Panc1 (cell line): ENCODE measurements at regions not wholly inside any gene's neighbourhood (a gene's known extent, or its start where the extent isn't known, plus 50 kb on each side); places are given as distances from the start of the nearest gene placed in this dataset.

Experiments used
- ATAC-seq: fragments of 200-7000 bp; cut with Tn5 transposase; 2 replicates; pipeline ENCODE4 v1.9.1; 2020; ENCODE audit warnings: mild to moderate bottlenecking, moderate library complexity
- BruUV-seq: library from RNA; stranded (reverse); fragments of 400-500 nt; replicated peaks from 2 replicates; lab custom pipeline; 2021; lab: Mats Ljungman, UMichigan
- CTCF ChIA-PET: fragments of 300-600 bp; sonication (Branson Sonifier 250); formaldehyde crosslinking; loops from one replicate; lab custom pipeline; 2022; ENCODE audit warnings: antibody characterized with exemption; lab: Charles Lee
- POLR2A ChIA-PET: fragments of 300-600 bp; sonication (Branson Sonifier 250); formaldehyde crosslinking; loops from one replicate; lab custom pipeline; 2022; ENCODE audit warnings: antibody characterized with exemption; lab: Charles Lee
- DNase-seq: peaks from one replicate; pipeline ENCODE4 v3.0.0-alpha.2; 2010; ENCODE audit warnings: low read depth, low spot score
- H3K27ac ChIP-seq: 2 replicates; pipeline ENCODE4 v1.5.1; 2011; ENCODE audit warnings: mild to moderate bottlenecking, low read length, inconsistent platforms
- H3K27me3 ChIP-seq: fragments of 200-500 bp; sonication (Bioruptor generic); 2 replicates; pipeline ENCODE4 v1.6.0; 2014; ENCODE audit warnings: low read length, inconsistent platforms; ENCODE audit not compliant: control insufficient read depth, insufficient read depth
- H3K36me3 ChIP-seq: fragments of 200-500 bp; sonication (Bioruptor generic); 2 replicates; pipeline ENCODE4 v1.5.1; 2014; ENCODE audit warnings: inconsistent platforms, mild to moderate bottlenecking, low read length, moderate library complexity; ENCODE audit not compliant: control insufficient read depth, insufficient read depth
- H3K4me1 ChIP-seq: 2 replicates; pipeline ENCODE4 v1.5.1; 2011; ENCODE audit warnings: inconsistent platforms, mild to moderate bottlenecking, low read length, moderate library complexity; ENCODE audit not compliant: control insufficient read depth, insufficient read depth
- H3K4me3 ChIP-seq, 2 experiments: 2 replicates each; pipeline ENCODE4 v1.5.1; 2011 to 2012; ENCODE audit warnings: low read depth in 2 of 2, low read length in 2 of 2, mild to moderate bottlenecking in 2 of 2, inconsistent platforms in 1 of 2, moderate library complexity in 1 of 2
- H3K9me3 ChIP-seq: fragments of 200-500 bp; sonication (Bioruptor generic); 2 replicates; pipeline ENCODE4 v1.5.1; 2014; ENCODE audit warnings: low read depth, mild to moderate bottlenecking, inconsistent platforms, low read length, moderate library complexity; ENCODE audit not compliant: control insufficient read depth, insufficient read depth
- POLR2AphosphoS5 ChIP-seq: IDR thresholded peaks from 2 replicates; pipeline ENCODE4 v1.6.1; 2012; ENCODE audit warnings: mild to moderate bottlenecking, low read depth, low read length, moderate library complexity
- SIN3A ChIP-seq: IDR thresholded peaks from 2 replicates; pipeline ENCODE4 v1.6.1; 2012; ENCODE audit warnings: low read depth, mild to moderate bottlenecking, low read length, moderate library complexity, borderline replicate concordance; ENCODE audit not compliant: insufficient read depth
- TCF7L2 ChIP-seq: IDR thresholded peaks from 2 replicates; pipeline ENCODE4 v1.6.1; 2011; ENCODE audit warnings: mild to moderate bottlenecking, low read depth, low read length, inconsistent platforms
- in situ Hi-C: cut with HindIII; loops from 2 replicates; pipeline ENCODE4 v1.10.0; 2016; ENCODE audit warnings: low sequenced_read_pairs, low pct_unique_long_range_greater_than_20kb
- intact Hi-C: fragments of 100-400 bp; cut with micrococcal nuclease; formaldehyde crosslinking; loops from one replicate; pipeline ENCODE4 v1.10.0; 2022; ENCODE audit not compliant: unreplicated experiment
- TF ChIP-seq, protein P1 (sequence below): fragments of 450-650 bp; IDR thresholded peaks from 2 replicates; pipeline ENCODE4 v1.5.1; 2017; ENCODE audit warnings: mild to moderate bottlenecking
- TF ChIP-seq, protein P2 (sequence below), 2 experiments: IDR thresholded peaks; 2 replicates each; pipeline ENCODE4 v1.6.1; 2011 to 2012; ENCODE audit warnings: low read depth in 2 of 2, control low read depth in 1 of 2, low read length in 1 of 2, mild to moderate bottlenecking in 1 of 2, moderate library complexity in 1 of 2; ENCODE audit not compliant: insufficient read depth in 1 of 2

DNA sequence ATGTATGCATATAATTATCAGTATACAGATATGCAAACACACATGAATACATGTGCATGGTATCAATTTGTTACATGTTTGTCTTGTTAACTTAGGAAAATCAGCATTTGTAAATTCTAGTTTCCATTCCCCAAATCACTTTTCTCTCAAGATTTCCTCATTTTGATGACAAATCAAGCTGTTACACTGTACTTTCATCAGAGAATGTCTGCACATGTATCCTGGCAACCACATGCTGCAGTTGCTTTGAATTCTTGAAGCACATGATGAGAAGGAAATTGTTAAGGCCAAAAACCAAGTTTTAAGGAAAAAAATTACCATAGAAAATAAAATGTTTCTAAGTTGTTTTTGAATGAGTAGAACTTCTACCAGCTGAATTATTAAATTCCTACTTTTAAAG, 1834.5 kb downstream of the EFNA5 start:
- intact Hi-C loops: no loop called here
- BruUV-seq: no TSS peak
- Histone ChIP-seq H3K4me3 (no peak overlapping the region), H3K36me3 (no peaks in the 10 kb centered on the region), H3K9me3 (no peaks in the 10 kb centered on the region), H3K27me3 (no peaks in the 10 kb centered on the region), H3K27ac (no peak overlapping the region), H3K4me1 (no peaks in the 10 kb centered on the region)
- no peak for DNase-seq
- in situ Hi-C loops: no loop called here
- CTCF ChIA-PET: no interaction called here
- TF ChIP-seq, protein P1, sequence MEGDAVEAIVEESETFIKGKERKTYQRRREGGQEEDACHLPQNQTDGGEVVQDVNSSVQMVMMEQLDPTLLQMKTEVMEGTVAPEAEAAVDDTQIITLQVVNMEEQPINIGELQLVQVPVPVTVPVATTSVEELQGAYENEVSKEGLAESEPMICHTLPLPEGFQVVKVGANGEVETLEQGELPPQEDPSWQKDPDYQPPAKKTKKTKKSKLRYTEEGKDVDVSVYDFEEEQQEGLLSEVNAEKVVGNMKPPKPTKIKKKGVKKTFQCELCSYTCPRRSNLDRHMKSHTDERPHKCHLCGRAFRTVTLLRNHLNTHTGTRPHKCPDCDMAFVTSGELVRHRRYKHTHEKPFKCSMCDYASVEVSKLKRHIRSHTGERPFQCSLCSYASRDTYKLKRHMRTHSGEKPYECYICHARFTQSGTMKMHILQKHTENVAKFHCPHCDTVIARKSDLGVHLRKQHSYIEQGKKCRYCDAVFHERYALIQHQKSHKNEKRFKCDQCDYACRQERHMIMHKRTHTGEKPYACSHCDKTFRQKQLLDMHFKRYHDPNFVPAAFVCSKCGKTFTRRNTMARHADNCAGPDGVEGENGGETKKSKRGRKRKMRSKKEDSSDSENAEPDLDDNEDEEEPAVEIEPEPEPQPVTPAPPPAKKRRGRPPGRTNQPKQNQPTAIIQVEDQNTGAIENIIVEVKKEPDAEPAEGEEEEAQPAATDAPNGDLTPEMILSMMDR: no peak
- TF ChIP-seq, protein P2, sequence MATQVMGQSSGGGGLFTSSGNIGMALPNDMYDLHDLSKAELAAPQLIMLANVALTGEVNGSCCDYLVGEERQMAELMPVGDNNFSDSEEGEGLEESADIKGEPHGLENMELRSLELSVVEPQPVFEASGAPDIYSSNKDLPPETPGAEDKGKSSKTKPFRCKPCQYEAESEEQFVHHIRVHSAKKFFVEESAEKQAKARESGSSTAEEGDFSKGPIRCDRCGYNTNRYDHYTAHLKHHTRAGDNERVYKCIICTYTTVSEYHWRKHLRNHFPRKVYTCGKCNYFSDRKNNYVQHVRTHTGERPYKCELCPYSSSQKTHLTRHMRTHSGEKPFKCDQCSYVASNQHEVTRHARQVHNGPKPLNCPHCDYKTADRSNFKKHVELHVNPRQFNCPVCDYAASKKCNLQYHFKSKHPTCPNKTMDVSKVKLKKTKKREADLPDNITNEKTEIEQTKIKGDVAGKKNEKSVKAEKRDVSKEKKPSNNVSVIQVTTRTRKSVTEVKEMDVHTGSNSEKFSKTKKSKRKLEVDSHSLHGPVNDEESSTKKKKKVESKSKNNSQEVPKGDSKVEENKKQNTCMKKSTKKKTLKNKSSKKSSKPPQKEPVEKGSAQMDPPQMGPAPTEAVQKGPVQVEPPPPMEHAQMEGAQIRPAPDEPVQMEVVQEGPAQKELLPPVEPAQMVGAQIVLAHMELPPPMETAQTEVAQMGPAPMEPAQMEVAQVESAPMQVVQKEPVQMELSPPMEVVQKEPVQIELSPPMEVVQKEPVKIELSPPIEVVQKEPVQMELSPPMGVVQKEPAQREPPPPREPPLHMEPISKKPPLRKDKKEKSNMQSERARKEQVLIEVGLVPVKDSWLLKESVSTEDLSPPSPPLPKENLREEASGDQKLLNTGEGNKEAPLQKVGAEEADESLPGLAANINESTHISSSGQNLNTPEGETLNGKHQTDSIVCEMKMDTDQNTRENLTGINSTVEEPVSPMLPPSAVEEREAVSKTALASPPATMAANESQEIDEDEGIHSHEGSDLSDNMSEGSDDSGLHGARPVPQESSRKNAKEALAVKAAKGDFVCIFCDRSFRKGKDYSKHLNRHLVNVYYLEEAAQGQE (IDR thresholded peaks at IDR 0.05; ENCODE audit: insufficient read depth in 1 of 2, low read depth in 2 of 2, low read length in 1 of 2): no peak
- no peak for TF ChIP-seq SIN3A
- no peak for TF ChIP-seq TCF7L2
- TF ChIP-seq POLR2AphosphoS5: no peak
- POLR2A ChIA-PET: no interaction called here
- ATAC-seq: no peak

DNA sequence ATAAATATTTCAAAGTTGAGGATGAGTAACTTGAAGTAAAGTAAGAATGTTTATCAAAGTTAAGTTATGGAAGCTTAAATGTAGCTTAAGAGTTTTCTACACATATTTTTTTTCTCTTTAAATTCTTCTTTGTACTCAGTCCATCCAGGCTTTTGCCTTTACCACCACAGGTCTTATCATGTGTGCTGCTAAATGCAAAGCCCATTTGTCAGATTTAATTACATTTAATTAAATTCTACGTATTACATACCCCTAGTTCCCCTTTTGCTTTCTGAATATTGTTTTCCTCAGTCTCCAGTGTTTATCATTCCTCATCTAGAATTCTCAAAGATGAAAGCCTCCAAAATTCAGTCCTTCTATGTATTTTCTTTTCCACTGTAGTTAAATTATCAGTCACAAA, 1841.9 kb downstream of the EFNA5 start:
- intact Hi-C loops (no loop called here), in situ Hi-C loops (no loop called here)
- H3K4me1 ChIP-seq: no peaks in the 10 kb centered on the region
- H3K36me3 ChIP-seq: no peaks in the 10 kb centered on the region; the same call in 1 of the 2 replicates
- TF ChIP-seq POLR2AphosphoS5: no peak
- TF ChIP-seq, protein P2 (IDR thresholded peaks at IDR 0.05; ENCODE audit: insufficient read depth in 1 of 2, low read depth in 2 of 2, low read length in 1 of 2): no peak
- H3K27me3 ChIP-seq: no peaks in the 10 kb centered on the region
- no peak for DNase-seq
- POLR2A ChIA-PET: no interaction called here
- CTCF ChIA-PET: no interaction called here
- no peak for ATAC-seq
- BruUV-seq: no TSS peak
- no peaks in the 10 kb centered on the region for H3K9me3 ChIP-seq
- H3K27ac ChIP-seq: no peak overlapping the region
- no peak overlapping the region for H3K4me3 ChIP-seq
